ENCODE measurements at regions not wholly inside any gene's neighbourhood (a gene's known extent, or its start where the extent isn't known, plus 50 kb on each side); places are given as distances from the start of the nearest gene placed in this dataset.

GRCh38 chr16:82404586-82405315, 222.0 kb upstream of the CDH13 start:
- no peak for TF ChIP-seq EZH2 (IDR thresholded peaks at IDR 0.05; ENCODE audit: low read depth)
- no peak for TF ChIP-seq CTCF (conservative IDR thresholded peaks at IDR 0.05)
- H3K79me2 ChIP-seq (ENCODE audit: low read depth): no peaks in the 10 kb centered on the region
- H4K20me1 ChIP-seq (ENCODE audit: insufficient read depth): no peaks in the 10 kb centered on the region
- H3K4me1 ChIP-seq (replicated peaks; ENCODE audit: insufficient read depth): no peaks in the 10 kb centered on the region
- no peak overlapping the region for H3K4me2 ChIP-seq
- no peaks in the 10 kb centered on the region for H3K9me2 ChIP-seq (ENCODE audit: insufficient read depth)
- no peak overlapping the region for H2AFZ ChIP-seq
- H3K9me3 ChIP-seq (ENCODE audit: insufficient read depth, low read depth): no peaks in the 10 kb centered on the region
- H3K4me3 ChIP-seq: no peak overlapping the region
- no peak for DNase-seq
- intact Hi-C loops (cut with micrococcal nuclease; ENCODE audit: unreplicated experiment): no loop called here
- CTCF ChIA-PET: no interaction called here
- no TSS peak for BruUV-seq (replicated peaks)
- H3K27ac ChIP-seq: no peak overlapping the region
- H3K27me3 ChIP-seq (ENCODE audit: insufficient read depth, low read depth): peaks cover 5% of the 10 kb centered on the region; the same call in 1 of the 2 replicates
- no peaks in the 10 kb centered on the region for H3K36me3 ChIP-seq (ENCODE audit: low read depth)
- POLR2A ChIA-PET (ENCODE audit: unreplicated experiment): no interaction called here
- H3F3A ChIP-seq (ENCODE audit: insufficient read depth, low read depth): no peaks in the 10 kb centered on the region

- intact Hi-C loops (cut with micrococcal nuclease; ENCODE audit: unreplicated experiment): no loop called here
- H3K27me3 ChIP-seq (ENCODE audit: insufficient read depth, low read depth): no peaks in the 10 kb centered on the region
- CTCF ChIA-PET: no interaction called here
Observed at GRCh38 chr16:82402665-82403218, 224.0 kb upstream of the CDH13 start.

GRCh38 chr16:82400046-82400445, 226.7 kb upstream of the CDH13 start:
- no peaks in the 10 kb centered on the region for H3K79me2 ChIP-seq (ENCODE audit: low read depth)
- DNase-seq: no peak
- no peak overlapping the region for H3K27ac ChIP-seq
- ChIA-PET POLR2A (ENCODE audit: unreplicated experiment) (no interaction called here), CTCF (no interaction called here)
- no peak overlapping the region for H3K4me3 ChIP-seq
- H3F3A ChIP-seq (ENCODE audit: insufficient read depth, low read depth): no peaks in the 10 kb centered on the region
- TF ChIP-seq EZH2 (IDR thresholded peaks at IDR 0.05; ENCODE audit: low read depth): no peak
- TF ChIP-seq CTCF (conservative IDR thresholded peaks at IDR 0.05): no peak
- no peaks in the 10 kb centered on the region for H3K9me2 ChIP-seq (ENCODE audit: insufficient read depth)
- no peaks in the 10 kb centered on the region for H3K36me3 ChIP-seq (ENCODE audit: low read depth)
- no peaks in the 10 kb centered on the region for H3K9me3 ChIP-seq (ENCODE audit: insufficient read depth, low read depth)
- no peak overlapping the region for H2AFZ ChIP-seq
- no peaks in the 10 kb centered on the region for H3K4me1 ChIP-seq (replicated peaks; ENCODE audit: insufficient read depth)
- H3K27me3 ChIP-seq (ENCODE audit: insufficient read depth, low read depth): no peaks in the 10 kb centered on the region
- intact Hi-C loops (cut with micrococcal nuclease; ENCODE audit: unreplicated experiment): no loop called here
- no TSS peak for BruUV-seq (replicated peaks)
- H3K4me2 ChIP-seq: no peak overlapping the region
- no peaks in the 10 kb centered on the region for H4K20me1 ChIP-seq (ENCODE audit: insufficient read depth)

More at GRCh38 chr16:82402665-82403218, 224.0 kb upstream of the CDH13 start:
- no peak for DNase-seq
- POLR2A ChIA-PET (ENCODE audit: unreplicated experiment): interaction anchor here (0.5 kb wide), 1 partner anchor 88 kb away, joined by 5 read pairs; no protein-coding TSS in a partner anchor
- TF ChIP-seq CTCF (conservative IDR thresholded peaks at IDR 0.05) (no peak), EZH2 (IDR thresholded peaks at IDR 0.05; ENCODE audit: low read depth) (no peak)
- Histone ChIP-seq H3K36me3 (ENCODE audit: low read depth) (no peaks in the 10 kb centered on the region), H3K79me2 (ENCODE audit: low read depth) (no peaks in the 10 kb centered on the region), H3K9me3 (ENCODE audit: insufficient read depth, low read depth) (no peaks in the 10 kb centered on the region), H3F3A (ENCODE audit: insufficient read depth, low read depth) (no peaks in the 10 kb centered on the region), H3K4me1 (replicated peaks; ENCODE audit: insufficient read depth) (no peaks in the 10 kb centered on the region), H3K4me2 (no peak overlapping the region), H3K27ac (no peak overlapping the region), H3K4me3 (no peak overlapping the region), H2AFZ (no peak overlapping the region), H3K9me2 (ENCODE audit: insufficient read depth) (no peaks in the 10 kb centered on the region), H4K20me1 (ENCODE audit: insufficient read depth) (no peaks in the 10 kb centered on the region)
- no TSS peak for BruUV-seq (replicated peaks)

All from PC-9 (cell line).